ENCODE measurements at regions not wholly inside any gene's neighbourhood (a gene's known extent, or its start where the extent isn't known, plus 50 kb on each side); places are given as distances from the start of the nearest gene placed in this dataset.
"Not testable (repeated sequence)": the region's sequence is repeated elsewhere in the genome, so short reads cannot be mapped to it uniquely, and the experiment has no call there.

DNA sequence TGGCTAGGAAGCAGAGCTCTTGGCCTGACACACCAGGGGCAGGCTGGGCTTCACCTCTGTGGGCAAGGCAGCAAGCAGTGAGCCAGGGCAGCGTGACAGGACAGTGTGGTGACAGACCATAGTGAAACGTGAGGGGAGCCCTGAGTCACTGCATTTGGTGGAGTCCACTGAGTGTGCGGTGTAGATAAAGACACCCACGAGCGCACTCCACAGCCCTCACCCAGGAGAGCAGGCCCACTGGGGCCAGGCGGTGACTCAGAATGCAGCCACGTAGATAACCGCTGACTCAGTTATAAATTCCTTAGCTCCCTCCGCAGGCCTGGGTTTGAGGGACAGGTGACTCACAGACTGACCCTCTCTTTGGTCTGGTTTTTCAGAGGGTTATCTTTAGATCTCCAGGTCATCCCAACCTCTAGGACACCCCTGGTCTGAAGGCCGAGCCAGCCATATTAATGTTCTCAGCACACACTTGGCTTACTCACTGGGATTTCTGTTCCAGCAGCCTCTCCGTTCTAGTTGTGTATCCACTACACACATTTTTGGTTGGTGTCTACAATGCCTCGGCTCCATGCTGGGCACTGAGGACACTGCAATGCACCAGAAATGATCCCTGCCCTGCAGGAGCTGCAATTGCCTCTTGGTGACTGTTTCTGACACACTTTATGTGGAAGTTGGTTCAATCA, 90.2 kb upstream of the TSPAN2 start:
- no peak for DNase-seq

GRCh38 chr1:115176189-115176588, 86.9 kb upstream of the TSPAN2 start:
- no peak for DNase-seq

DNA sequence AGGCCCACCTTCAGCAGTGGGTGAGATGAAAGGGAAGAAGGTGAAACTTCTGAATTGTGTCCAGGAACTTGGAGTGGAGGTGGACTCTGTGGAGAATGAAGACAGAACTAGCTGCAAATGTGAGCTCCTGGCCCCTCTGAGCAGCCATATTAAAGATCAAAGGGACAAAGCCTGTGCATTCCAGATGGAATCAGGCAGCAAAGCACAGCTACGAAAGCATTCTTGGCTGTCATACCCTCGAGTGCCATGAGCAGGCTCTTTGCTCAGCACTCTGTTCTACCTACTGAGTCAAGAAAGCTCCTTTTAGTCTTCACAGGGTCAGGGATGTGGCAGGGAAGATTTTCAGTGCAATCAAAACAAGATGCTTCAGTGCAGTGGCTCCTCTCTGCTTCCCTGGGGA, 86.3 kb upstream of the TSPAN2 start:
- DNase-seq = no peak

- DNase-seq = no peak
These were observed 83.8 kb upstream of the TSPAN2 start for GRCh38 chr1:115173151-115173550.

- DNase-seq = no peak
These were observed 83.0 kb upstream of the TSPAN2 start for GRCh38 chr1:115172270-115172669.

DNA sequence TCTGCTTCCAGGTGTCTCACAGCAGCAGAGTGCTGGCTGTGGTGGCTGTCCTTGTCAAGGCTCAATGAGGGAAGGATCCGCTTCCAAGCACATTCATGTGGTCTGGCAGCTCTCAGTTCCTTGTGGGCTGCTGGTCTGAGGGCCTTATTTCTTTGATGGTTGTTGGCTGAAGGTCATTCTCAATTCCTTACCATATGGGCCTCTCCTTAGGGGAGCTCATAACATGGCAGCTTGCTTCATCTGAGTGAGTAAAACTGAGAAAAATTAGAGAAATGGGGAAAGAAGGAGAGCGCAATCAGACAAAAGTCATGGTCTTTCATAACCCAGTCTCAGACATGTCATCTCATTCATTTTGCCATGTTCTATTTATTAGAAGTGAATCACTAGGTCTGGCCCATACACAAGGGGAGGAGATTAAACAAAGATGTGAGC, 81.7 kb upstream of the TSPAN2 start:
- DNase-seq = no peak

DNA sequence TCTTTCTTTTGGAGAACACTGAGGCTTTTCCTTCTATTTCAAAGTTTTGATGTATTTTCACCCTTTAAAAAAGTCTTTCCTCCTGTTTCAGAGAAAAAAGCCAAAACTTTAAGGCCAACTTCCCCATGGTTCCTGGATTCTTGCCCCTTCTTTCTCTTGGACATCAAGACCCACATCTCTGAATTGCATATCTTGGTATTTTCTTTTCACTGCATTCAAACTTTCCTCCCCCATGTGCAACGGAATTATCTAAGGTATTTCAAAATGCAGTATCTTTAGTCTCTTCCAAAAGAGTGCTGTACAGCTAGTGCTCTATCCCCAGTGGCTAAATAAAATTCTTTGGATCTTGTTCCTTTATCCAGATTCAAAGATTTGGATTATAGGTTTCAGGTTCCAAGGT, 81.1 kb upstream of the TSPAN2 start:
- DNase-seq = no peak

DNA sequence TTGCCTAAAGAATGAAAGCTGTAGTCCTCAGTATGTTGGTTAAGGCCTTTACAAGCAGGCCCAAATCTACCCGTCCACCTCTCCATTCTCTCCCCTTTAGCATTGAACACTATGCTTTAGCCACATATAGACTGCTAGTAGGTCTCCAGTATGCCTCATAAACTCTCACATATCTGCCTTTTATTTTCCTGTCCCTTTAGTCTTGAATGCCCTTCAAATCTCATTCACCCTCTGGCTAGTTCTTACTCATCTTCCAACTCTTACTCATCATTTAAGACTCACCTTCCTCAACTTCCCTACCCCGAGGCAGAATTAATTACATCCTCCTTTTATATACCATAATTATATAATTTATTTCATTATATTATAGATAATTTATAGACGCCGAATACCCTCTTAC, 78.7 kb upstream of the TSPAN2 start:
- no peak for DNase-seq

DNA sequence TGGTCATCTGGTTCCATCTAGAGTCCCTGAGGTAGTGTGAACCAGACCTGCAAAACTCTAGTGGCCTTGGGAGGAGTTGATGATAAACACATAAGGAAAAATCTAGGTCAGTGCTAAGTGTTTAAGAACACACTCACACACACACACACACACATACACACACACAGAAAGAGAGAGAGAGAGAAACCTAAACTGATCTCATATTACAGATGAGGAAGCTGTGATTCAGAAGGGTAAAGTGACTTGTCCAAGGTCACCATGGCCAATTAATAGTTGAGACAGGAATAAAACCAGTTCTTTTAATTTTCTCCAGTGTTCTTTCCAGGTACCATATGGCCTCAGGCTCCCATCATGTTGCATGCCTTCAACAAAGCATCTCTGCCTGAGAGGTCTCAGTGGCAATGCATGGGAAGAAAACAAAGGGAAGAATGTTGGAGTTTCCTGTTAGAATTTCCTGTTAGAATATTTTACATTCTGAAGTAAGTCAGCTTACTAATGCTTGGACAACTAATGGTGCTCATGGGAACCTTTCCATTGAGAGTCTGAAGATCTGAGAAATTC, 77.3 kb upstream of the TSPAN2 start:
- DNase-seq = no peak

DNA sequence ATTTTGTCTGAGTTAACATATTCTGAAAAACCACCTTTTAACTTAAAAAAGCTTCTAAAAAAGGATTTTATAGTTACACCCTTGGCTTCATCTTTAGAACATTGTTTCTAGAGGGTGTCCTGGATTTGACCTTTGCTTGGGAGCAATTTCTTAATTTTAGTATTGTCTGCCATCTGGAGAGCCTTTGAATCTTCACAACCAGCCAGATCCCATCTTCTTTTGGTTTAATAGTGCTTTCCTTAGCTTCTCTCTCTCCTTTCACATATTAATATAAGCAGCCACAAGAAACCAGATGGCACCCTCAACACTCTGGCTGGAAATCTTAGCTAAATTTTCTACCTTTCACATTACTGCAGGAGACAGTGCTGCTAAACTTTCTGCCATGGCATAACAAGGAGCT, 76.5 kb upstream of the TSPAN2 start:
- no peak for DNase-seq

GRCh38 chr1:115164940-115165705, 75.8 kb upstream of the TSPAN2 start:
- DNase-seq = peak; percentile 58

- no peak for DNase-seq
These were observed 75.2 kb upstream of the TSPAN2 start for GRCh38 chr1:115164484-115164883.

DNA sequence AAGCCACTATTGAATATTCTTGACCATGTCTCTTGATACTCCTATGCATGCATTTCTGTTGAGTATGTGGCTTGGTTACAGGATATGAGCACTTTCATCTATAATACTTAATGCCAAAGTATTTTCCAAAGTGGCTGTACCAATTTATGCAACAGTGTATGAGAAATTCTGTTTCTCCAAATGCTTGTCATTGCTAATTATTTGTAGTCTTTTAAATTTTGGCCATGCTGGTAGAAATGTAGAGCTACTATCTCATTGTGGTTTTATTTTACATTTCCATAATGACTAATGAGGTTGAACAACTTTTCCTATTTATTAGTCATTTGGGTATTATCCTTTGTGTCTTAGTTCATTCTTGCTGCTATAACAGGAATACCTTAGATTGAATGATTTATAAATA, 71.4 kb upstream of the TSPAN2 start:
- DNase-seq = no peak

- no peak for DNase-seq
These were observed 70.7 kb upstream of the TSPAN2 start for GRCh38 chr1:115159958-115160357.

GRCh38 chr1:115158181-115158580, 68.9 kb upstream of the TSPAN2 start:
- no peak for DNase-seq

- no peak for DNase-seq
These were observed 67.6 kb upstream of the TSPAN2 start for GRCh38 chr1:115156826-115157468.

DNA sequence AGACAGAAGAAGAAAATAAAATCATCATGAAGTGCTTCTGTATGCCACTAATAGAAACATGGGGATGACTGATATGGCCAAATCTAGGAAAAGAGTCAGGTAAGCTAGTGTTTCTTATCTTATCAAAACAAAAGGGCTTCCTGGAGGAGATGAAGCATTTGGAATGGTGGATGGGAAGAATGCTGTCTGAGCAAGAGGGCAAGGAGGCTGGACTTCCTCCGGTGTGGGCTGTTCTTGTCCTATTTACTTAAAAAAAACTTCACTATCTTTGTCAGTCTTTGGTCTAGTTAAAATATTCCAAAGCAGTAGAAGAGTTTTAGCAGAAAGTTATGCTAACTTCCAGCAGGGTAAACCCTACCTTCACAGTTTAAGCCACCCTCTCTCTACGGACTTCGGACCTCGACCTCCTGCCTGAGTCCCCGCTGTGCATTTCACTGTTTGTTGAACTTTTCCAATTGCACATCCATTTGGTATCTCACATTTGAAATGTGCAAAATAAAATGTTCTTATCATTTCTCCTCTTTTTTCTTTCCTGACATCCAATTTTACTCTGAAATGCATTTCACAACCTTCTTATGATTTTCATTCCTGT, 64.8 kb upstream of the TSPAN2 start:
- no peak for DNase-seq

GRCh38 chr1:115147928-115148327, 58.6 kb upstream of the TSPAN2 start:
- not testable (repeated sequence) for DNase-seq

GRCh38 chr1:115145226-115145625, 55.9 kb upstream of the TSPAN2 start:
- no peak for DNase-seq

GRCh38 chr1:115144176-115144575, 54.9 kb upstream of the TSPAN2 start:
- no peak for DNase-seq

DNA sequence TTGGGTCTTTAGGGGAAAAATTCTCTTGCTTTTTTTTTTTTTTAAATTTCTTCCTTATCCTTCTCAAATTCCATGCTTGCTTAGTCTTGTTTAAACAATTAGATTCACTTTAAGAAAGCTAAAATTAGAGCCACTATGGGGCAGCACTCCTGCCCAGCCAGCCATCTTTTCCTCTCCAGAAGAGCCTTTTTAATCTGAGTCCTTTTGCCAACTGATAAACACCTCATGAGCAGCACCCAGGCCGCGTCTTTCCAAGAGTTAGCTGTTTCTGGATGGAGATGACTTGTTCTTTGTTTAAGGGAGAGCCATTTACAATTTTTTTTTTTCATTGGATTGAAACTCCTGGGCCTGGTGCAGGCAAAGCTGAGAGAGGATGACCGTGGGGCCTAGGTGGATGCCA, 53.3 kb upstream of the TSPAN2 start:
- DNase-seq = no peak

- no peak for DNase-seq
These were observed 51.8 kb upstream of the TSPAN2 start for GRCh38 chr1:115141145-115141454.

DNA sequence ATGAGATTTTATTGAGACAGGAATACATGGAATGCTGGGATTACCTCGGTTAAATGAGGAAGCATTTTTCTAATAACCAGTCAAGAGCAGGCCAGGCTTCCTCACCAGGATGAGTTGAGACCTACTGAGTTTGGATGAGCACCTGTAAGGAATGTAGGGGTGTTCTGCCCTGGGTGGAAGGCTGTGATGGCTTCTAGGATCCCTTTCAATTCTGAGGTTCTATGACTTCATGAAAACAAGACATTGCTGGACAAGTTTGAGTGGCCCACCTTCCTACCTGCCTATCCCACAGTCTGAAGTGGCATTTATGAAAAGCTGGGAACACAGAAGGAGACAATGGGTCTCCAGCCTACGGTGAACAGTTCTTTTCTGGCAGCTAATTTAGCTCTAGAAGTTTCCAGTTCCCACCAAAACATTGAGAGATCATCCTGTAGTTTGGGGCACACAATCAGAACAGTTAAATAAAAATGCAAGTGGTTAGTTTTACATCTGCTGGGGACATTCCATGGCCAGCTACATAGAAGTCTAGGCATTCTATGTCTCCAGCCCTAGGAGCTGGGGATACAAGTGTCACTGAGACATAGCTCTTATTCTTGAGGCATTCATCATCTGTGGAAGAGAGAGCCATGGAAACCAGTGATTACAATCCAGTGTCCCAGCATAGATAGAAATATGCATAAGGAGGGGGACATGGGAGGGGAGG, 51.3 kb upstream of the TSPAN2 start:
- DNase-seq = no peak
